Panc1 (cell line): ENCODE measurements at regions not wholly inside any gene's neighbourhood (a gene's known extent, or its start where the extent isn't known, plus 50 kb on each side); places are given as distances from the start of the nearest gene placed in this dataset.

Experiments used
- POLR2AphosphoS5 ChIP-seq: IDR thresholded peaks from 2 replicates; pipeline ENCODE4 v1.6.1; 2012; ENCODE audit warnings: mild to moderate bottlenecking, low read depth, low read length, moderate library complexity
- SIN3A ChIP-seq: IDR thresholded peaks from 2 replicates; pipeline ENCODE4 v1.6.1; 2012; ENCODE audit warnings: low read depth, mild to moderate bottlenecking, low read length, moderate library complexity, borderline replicate concordance; ENCODE audit not compliant: insufficient read depth
- TCF7L2 ChIP-seq: IDR thresholded peaks from 2 replicates; pipeline ENCODE4 v1.6.1; 2011; ENCODE audit warnings: mild to moderate bottlenecking, low read depth, low read length, inconsistent platforms
- TF ChIP-seq, protein P1 (sequence below): fragments of 450-650 bp; IDR thresholded peaks from 2 replicates; pipeline ENCODE4 v1.5.1; 2017; ENCODE audit warnings: mild to moderate bottlenecking
- TF ChIP-seq, protein P2 (sequence below), 2 experiments: IDR thresholded peaks; 2 replicates each; pipeline ENCODE4 v1.6.1; 2011 to 2012; ENCODE audit warnings: low read depth in 2 of 2, control low read depth in 1 of 2, low read length in 1 of 2, mild to moderate bottlenecking in 1 of 2, moderate library complexity in 1 of 2; ENCODE audit not compliant: insufficient read depth in 1 of 2

- TF ChIP-seq, protein P1, sequence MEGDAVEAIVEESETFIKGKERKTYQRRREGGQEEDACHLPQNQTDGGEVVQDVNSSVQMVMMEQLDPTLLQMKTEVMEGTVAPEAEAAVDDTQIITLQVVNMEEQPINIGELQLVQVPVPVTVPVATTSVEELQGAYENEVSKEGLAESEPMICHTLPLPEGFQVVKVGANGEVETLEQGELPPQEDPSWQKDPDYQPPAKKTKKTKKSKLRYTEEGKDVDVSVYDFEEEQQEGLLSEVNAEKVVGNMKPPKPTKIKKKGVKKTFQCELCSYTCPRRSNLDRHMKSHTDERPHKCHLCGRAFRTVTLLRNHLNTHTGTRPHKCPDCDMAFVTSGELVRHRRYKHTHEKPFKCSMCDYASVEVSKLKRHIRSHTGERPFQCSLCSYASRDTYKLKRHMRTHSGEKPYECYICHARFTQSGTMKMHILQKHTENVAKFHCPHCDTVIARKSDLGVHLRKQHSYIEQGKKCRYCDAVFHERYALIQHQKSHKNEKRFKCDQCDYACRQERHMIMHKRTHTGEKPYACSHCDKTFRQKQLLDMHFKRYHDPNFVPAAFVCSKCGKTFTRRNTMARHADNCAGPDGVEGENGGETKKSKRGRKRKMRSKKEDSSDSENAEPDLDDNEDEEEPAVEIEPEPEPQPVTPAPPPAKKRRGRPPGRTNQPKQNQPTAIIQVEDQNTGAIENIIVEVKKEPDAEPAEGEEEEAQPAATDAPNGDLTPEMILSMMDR, result no peak
- TF ChIP-seq, protein P2, sequence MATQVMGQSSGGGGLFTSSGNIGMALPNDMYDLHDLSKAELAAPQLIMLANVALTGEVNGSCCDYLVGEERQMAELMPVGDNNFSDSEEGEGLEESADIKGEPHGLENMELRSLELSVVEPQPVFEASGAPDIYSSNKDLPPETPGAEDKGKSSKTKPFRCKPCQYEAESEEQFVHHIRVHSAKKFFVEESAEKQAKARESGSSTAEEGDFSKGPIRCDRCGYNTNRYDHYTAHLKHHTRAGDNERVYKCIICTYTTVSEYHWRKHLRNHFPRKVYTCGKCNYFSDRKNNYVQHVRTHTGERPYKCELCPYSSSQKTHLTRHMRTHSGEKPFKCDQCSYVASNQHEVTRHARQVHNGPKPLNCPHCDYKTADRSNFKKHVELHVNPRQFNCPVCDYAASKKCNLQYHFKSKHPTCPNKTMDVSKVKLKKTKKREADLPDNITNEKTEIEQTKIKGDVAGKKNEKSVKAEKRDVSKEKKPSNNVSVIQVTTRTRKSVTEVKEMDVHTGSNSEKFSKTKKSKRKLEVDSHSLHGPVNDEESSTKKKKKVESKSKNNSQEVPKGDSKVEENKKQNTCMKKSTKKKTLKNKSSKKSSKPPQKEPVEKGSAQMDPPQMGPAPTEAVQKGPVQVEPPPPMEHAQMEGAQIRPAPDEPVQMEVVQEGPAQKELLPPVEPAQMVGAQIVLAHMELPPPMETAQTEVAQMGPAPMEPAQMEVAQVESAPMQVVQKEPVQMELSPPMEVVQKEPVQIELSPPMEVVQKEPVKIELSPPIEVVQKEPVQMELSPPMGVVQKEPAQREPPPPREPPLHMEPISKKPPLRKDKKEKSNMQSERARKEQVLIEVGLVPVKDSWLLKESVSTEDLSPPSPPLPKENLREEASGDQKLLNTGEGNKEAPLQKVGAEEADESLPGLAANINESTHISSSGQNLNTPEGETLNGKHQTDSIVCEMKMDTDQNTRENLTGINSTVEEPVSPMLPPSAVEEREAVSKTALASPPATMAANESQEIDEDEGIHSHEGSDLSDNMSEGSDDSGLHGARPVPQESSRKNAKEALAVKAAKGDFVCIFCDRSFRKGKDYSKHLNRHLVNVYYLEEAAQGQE (IDR thresholded peaks at IDR 0.05; ENCODE audit: insufficient read depth in 1 of 2, low read depth in 2 of 2, low read length in 1 of 2), result no peak
- TF ChIP-seq SIN3A (no peak), POLR2AphosphoS5 (no peak), TCF7L2 (no peak)
These were observed 84.0 kb downstream of the SKA1 start for GRCh38 chr18:50458796-50459195.
